Nephron (organoid): ENCODE measurements at regions not wholly inside any gene's neighbourhood (a gene's known extent, or its start where the extent isn't known, plus 50 kb on each side); places are given as distances from the start of the nearest gene placed in this dataset.

ENCODE experiments used
- H3K27ac Mint-ChIP-seq, 3 experiments: 2 replicates each; pipeline ENCODE4 v1.8.0; 2020; ENCODE audit warnings: mixed read lengths in 3 of 3, mild to moderate bottlenecking in 2 of 3, moderate library complexity in 1 of 3
- H3K27me3 Mint-ChIP-seq: 2 replicates; pipeline ENCODE4 v1.8.0; 2021; ENCODE audit warnings: low read depth, mild to moderate bottlenecking, moderate library complexity, mixed read lengths
- H3K36me3 Mint-ChIP-seq: 2 replicates; pipeline ENCODE4 v1.8.0; 2020; ENCODE audit warnings: low read depth, mixed read lengths
- H3K4me1 Mint-ChIP-seq: 2 replicates; pipeline ENCODE4 v1.8.0; 2020; ENCODE audit warnings: mixed read lengths
- H3K4me3 Mint-ChIP-seq, 3 experiments: 2 replicates each; pipeline ENCODE4 v1.8.0; 2020; ENCODE audit warnings: mild to moderate bottlenecking in 3 of 3, mixed read lengths in 3 of 3, moderate library complexity in 2 of 3
- H3K9me3 Mint-ChIP-seq: 2 replicates; pipeline ENCODE4 v1.8.0; 2020; ENCODE audit warnings: mixed read lengths
- CTCF ChIP-seq, 3 experiments: fragments of 200-600 bp; sonication (generic); IDR thresholded peaks; one replicate each; pipeline ENCODE4 v1.5.0; 2021; ENCODE audit warnings: antibody characterized with exemption in 3 of 3; ENCODE audit not compliant: unreplicated experiment in 3 of 3

GRCh38 chrX:147180886-147181285 is 366.3 kb upstream of the CXorf51A start:
- H3K4me3 Mint-ChIP-seq = no peak overlapping the region
- no peaks in the 10 kb centered on the region for H3K27me3 Mint-ChIP-seq
- H3K9me3 Mint-ChIP-seq = peaks cover 5% of the 10 kb centered on the region
- TF ChIP-seq CTCF (IDR thresholded peaks at IDR 0.05; ENCODE audit: unreplicated experiment in 3 of 3) = no peak
- no peaks in the 10 kb centered on the region for H3K36me3 Mint-ChIP-seq
- no peaks in the 10 kb centered on the region for H3K4me1 Mint-ChIP-seq
- peak overlapping the region in 2 of 3 experiments; percentile 45 to 50 for H3K27ac Mint-ChIP-seq

GRCh38 chrX:147179625-147180024 is 365.1 kb upstream of the CXorf51A start:
- H3K4me1 Mint-ChIP-seq = no peaks in the 10 kb centered on the region
- no peak for TF ChIP-seq CTCF (IDR thresholded peaks at IDR 0.05; ENCODE audit: unreplicated experiment in 3 of 3)
- H3K4me3 Mint-ChIP-seq = no peak overlapping the region
- H3K9me3 Mint-ChIP-seq = peaks cover 5% of the 10 kb centered on the region
- H3K27me3 Mint-ChIP-seq = no peaks in the 10 kb centered on the region
- H3K36me3 Mint-ChIP-seq = no peaks in the 10 kb centered on the region
- no peak overlapping the region for H3K27ac Mint-ChIP-seq

GRCh38 chrX:147174591-147174990 is 360.0 kb upstream of the CXorf51A start:
- no peak for TF ChIP-seq CTCF (IDR thresholded peaks at IDR 0.05; ENCODE audit: unreplicated experiment in 3 of 3)
- Mint-ChIP-seq H3K27me3 (no peaks in the 10 kb centered on the region), H3K9me3 (peaks cover 8% of the 10 kb centered on the region), H3K36me3 (no peaks in the 10 kb centered on the region), H3K4me3 (no peak overlapping the region), H3K4me1 (no peaks in the 10 kb centered on the region), H3K27ac (no peak overlapping the region)

DNA sequence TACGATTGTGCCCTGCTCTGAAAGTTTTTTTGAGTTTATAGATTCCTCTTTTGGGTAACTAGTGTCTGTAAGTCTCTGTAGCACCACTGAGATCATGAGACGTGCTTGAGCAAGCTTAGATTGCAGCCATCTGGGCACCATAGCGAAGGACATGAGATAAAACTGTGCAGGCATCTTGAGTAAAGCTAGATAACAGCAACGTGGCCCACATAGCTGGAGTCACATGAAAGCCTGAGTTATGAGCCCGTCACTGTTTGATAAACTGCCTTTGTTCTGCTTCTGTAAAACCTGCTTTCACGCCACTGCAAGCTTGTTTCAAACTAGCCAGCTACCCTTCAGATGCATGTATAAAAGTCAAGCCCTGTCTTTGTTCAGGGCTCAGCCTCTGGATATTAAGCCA is 359.1 kb upstream of the CXorf51A start:
- Mint-ChIP-seq H3K9me3 (peaks cover 11% of the 10 kb centered on the region), H3K36me3 (no peaks in the 10 kb centered on the region), H3K4me3 (no peak overlapping the region), H3K27me3 (no peaks in the 10 kb centered on the region), H3K27ac (no peak overlapping the region), H3K4me1 (no peaks in the 10 kb centered on the region)
- TF ChIP-seq CTCF (IDR thresholded peaks at IDR 0.05; ENCODE audit: unreplicated experiment in 3 of 3) = no peak

DNA sequence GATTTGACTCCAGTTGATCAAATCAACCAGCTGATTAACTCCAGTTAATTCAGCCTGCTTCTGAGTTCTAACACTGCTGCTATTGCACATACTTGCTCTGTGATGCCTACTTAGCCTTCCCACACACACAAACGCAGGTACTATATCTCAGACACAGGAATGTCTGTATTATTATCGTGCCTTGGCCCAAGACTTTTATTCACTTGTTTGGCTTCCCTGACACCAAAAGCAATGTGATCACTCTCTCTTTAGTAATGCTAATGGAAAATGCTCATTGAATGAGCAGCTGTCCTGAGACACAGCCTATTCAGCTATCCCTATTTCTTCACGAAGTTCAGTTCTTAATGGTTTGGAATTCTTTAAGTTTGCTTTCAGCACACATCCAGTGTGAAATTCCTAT is 356.4 kb upstream of the CXorf51A start:
- no peaks in the 10 kb centered on the region for H3K36me3 Mint-ChIP-seq
- no peaks in the 10 kb centered on the region for H3K4me1 Mint-ChIP-seq
- TF ChIP-seq CTCF (IDR thresholded peaks at IDR 0.05; ENCODE audit: unreplicated experiment in 3 of 3) = no peak
- no peak overlapping the region for H3K4me3 Mint-ChIP-seq
- peaks cover 14% of the 10 kb centered on the region for H3K9me3 Mint-ChIP-seq
- H3K27ac Mint-ChIP-seq = no peak overlapping the region
- no peaks in the 10 kb centered on the region for H3K27me3 Mint-ChIP-seq
